NCI-H2107 treated with DMSO at 0.1 percent for 48 hours (cell line): ENCODE measurements at regions not wholly inside any gene's neighbourhood (a gene's known extent, or its start where the extent isn't known, plus 50 kb on each side); places are given as distances from the start of the nearest gene placed in this dataset.

ENCODE experiments used
- DNase-seq: peaks from one replicate; lab custom pipeline; 2025; ENCODE audit not compliant: unreplicated experiment; lab: John Stamatoyannopoulos, UW

- DNase-seq, result no peak
Observed at GRCh38 chr21:41596241-41596925, 88.4 kb upstream of the TMPRSS2 start.

GRCh38 chr21:41594268-41594667, 86.3 kb upstream of the TMPRSS2 start:
- DNase-seq, result no peak

- no peak for DNase-seq
Observed at GRCh38 chr21:41593760-41594138, 85.8 kb upstream of the TMPRSS2 start.

- DNase-seq, result no peak
Observed at GRCh38 chr21:41593051-41593759, 85.2 kb upstream of the TMPRSS2 start.

- DNase-seq, result no peak
Observed at GRCh38 chr21:41589620-41590175, 81.7 kb upstream of the TMPRSS2 start.

GRCh38 chr21:41589131-41589530, 81.2 kb upstream of the TMPRSS2 start:
- DNase-seq, result no peak

GRCh38 chr21:41585199-41585994, 77.4 kb upstream of the TMPRSS2 start:
- DNase-seq, result no peak

GRCh38 chr21:41584603-41585176, 76.7 kb upstream of the TMPRSS2 start:
- no peak for DNase-seq

GRCh38 chr21:41583274-41583790, 75.4 kb upstream of the TMPRSS2 start:
- DNase-seq, result no peak

- DNase-seq, result no peak
Observed at GRCh38 chr21:41582866-41583265, 74.9 kb upstream of the TMPRSS2 start.

GRCh38 chr21:41582298-41582840, 74.4 kb upstream of the TMPRSS2 start:
- DNase-seq, result no peak

GRCh38 chr21:41581592-41582228, 73.8 kb upstream of the TMPRSS2 start:
- no peak for DNase-seq

- DNase-seq, result no peak
Observed at GRCh38 chr21:41580758-41581554, 73.0 kb upstream of the TMPRSS2 start.

- DNase-seq, result no peak
Observed at GRCh38 chr21:41579692-41580091, 71.7 kb upstream of the TMPRSS2 start.

- DNase-seq, result no peak
Observed at GRCh38 chr21:41578716-41579115, 70.8 kb upstream of the TMPRSS2 start.

GRCh38 chr21:41578083-41578482, 70.1 kb upstream of the TMPRSS2 start:
- no peak for DNase-seq

GRCh38 chr21:41576013-41576615, 68.2 kb upstream of the TMPRSS2 start:
- DNase-seq, result no peak

- DNase-seq, result no peak
Observed at GRCh38 chr21:41573902-41574690, 66.1 kb upstream of the TMPRSS2 start.
